ENCODE measurements at regions not wholly inside any gene's neighbourhood (a gene's known extent, or its start where the extent isn't known, plus 50 kb on each side); places are given as distances from the start of the nearest gene placed in this dataset.
A peak's percentile ranks its signal among the peaks of the same experiment; 100 is the strongest.

- H3K4me1 ChIP-seq: peaks cover 2 to 8% (median 2%) of the 10 kb centered on the region in 3 donors
- ATAC-seq: no peak
- no peaks in the 10 kb centered on the region for H3K36me3 ChIP-seq
- no peaks in the 10 kb centered on the region for H3K27me3 ChIP-seq
- no peak overlapping the region for H3K4me3 ChIP-seq
- WGBS, 2 donors (ENCODE audit: low coverage in 1 of 2): 77% methylated on average over 5 of the region's 5 CpGs
- H3K9me3 ChIP-seq: no peaks in the 10 kb centered on the region
- TF ChIP-seq EP300 (IDR thresholded peaks at IDR 0.05) (no peak), POLR2AphosphoS5 (IDR thresholded peaks at IDR 0.05) (no peak), CTCF (IDR thresholded peaks at IDR 0.05) (no peak), POLR2A (IDR thresholded peaks at IDR 0.05) (no peak)
- no peak overlapping the region for H3K27ac ChIP-seq
Measured at GRCh38 chr14:31921721-31922120, 155.4 kb upstream of the ARHGAP5 start.

- Histone ChIP-seq H3K27me3 (no peaks in the 10 kb centered on the region), H3K27ac (peak overlapping the region; percentile 43 to 83 (median 80)), H3K9me3 (no peaks in the 10 kb centered on the region), H3K36me3 (no peaks in the 10 kb centered on the region), H3K4me1 (peaks cover 17 to 34% (median 17%) of the 10 kb centered on the region in 3 donors), H3K4me3 (no peak overlapping the region)
- TF ChIP-seq POLR2AphosphoS5 (IDR thresholded peaks at IDR 0.05) (no peak), CTCF (IDR thresholded peaks at IDR 0.05) (peak; percentile 14 to 51 (median 46))
- WGBS, 2 donors (ENCODE audit: low coverage in 1 of 2): 63% methylated on average over 1 of the region's 1 CpG; no CpG with 5 or more reads in 1 of the 2 donors
- no peak for ATAC-seq
Measured at GRCh38 chr14:31926123-31926522, 151.0 kb upstream of the ARHGAP5 start.

- peak overlapping the region; percentile 43 to 83 (median 80) for H3K27ac ChIP-seq
- H3K4me3 ChIP-seq: no peak overlapping the region
- H3K36me3 ChIP-seq: no peaks in the 10 kb centered on the region
- ATAC-seq: peak; percentile 52
- TF ChIP-seq POLR2AphosphoS5 (IDR thresholded peaks at IDR 0.05) (no peak), POLR2A (IDR thresholded peaks at IDR 0.05) (no peak), CTCF (IDR thresholded peaks at IDR 0.05) (no peak), EP300 (IDR thresholded peaks at IDR 0.05) (no peak)
- H3K4me1 ChIP-seq: peaks cover 17 to 34% (median 17%) of the 10 kb centered on the region in 3 donors
- no peaks in the 10 kb centered on the region for H3K27me3 ChIP-seq
- 25 to 28% methylated on average over 6 of the region's 6 CpGs for WGBS, 2 donors (ENCODE audit: low coverage in 1 of 2)
- H3K9me3 ChIP-seq: no peaks in the 10 kb centered on the region
Measured at GRCh38 chr14:31926652-31927347, 150.3 kb upstream of the ARHGAP5 start.

- Histone ChIP-seq H3K4me3 (no peak overlapping the region), H3K4me1 (peaks cover 17 to 34% (median 17%) of the 10 kb centered on the region in 3 donors), H3K36me3 (no peaks in the 10 kb centered on the region), H3K27ac (peak overlapping the region; percentile 43 to 83 (median 80)), H3K27me3 (no peaks in the 10 kb centered on the region), H3K9me3 (no peaks in the 10 kb centered on the region)
- TF ChIP-seq CTCF (IDR thresholded peaks at IDR 0.05) (no peak), POLR2AphosphoS5 (IDR thresholded peaks at IDR 0.05) (peak; percentile 74)
- WGBS, 2 donors (ENCODE audit: low coverage in 1 of 2): 9 to 13% methylated on average over 6 of the region's 6 CpGs
- ATAC-seq: peak; percentile 78
Measured at GRCh38 chr14:31927348-31927832, 149.7 kb upstream of the ARHGAP5 start.

GRCh38 chr14:31930070-31930469, 147.0 kb upstream of the ARHGAP5 start:
- Histone ChIP-seq H3K4me3 (no peak overlapping the region), H3K27me3 (no peaks in the 10 kb centered on the region), H3K9me3 (no peaks in the 10 kb centered on the region), H3K4me1 (peaks cover 17 to 40% (median 17%) of the 10 kb centered on the region in 3 donors), H3K36me3 (no peaks in the 10 kb centered on the region), H3K27ac (peak overlapping the region in 1 of 4 donors; percentile 9)
- TF ChIP-seq EP300 (IDR thresholded peaks at IDR 0.05): no peak
- no peak for TF ChIP-seq POLR2AphosphoS5 (IDR thresholded peaks at IDR 0.05)
- no peak for TF ChIP-seq CTCF (IDR thresholded peaks at IDR 0.05)
- no peak for TF ChIP-seq POLR2A (IDR thresholded peaks at IDR 0.05)
- WGBS, 2 donors (ENCODE audit: low coverage in 1 of 2): 100% methylated on average over 1 of the region's 1 CpG; no CpG with 5 or more reads in 1 of the 2 donors
- ATAC-seq: no peak

All from gastroesophageal sphincter (tissue), 4 donors.